NT2/D1 (cell line): ENCODE measurements at regions not wholly inside any gene's neighbourhood (a gene's known extent, or its start where the extent isn't known, plus 50 kb on each side); places are given as distances from the start of the nearest gene placed in this dataset.

ENCODE experiments used
- SUZ12 ChIP-seq: IDR thresholded peaks from 2 replicates; pipeline ENCODE4 v1.6.1; 2011; ENCODE audit not compliant: insufficient read length, insufficient read depth; ENCODE audit errors: extremely low read depth
- YY1 ChIP-seq: IDR thresholded peaks from 2 replicates; pipeline ENCODE4 v1.6.1; 2011; ENCODE audit not compliant: insufficient read length, insufficient read depth
- ZNF274 ChIP-seq: IDR thresholded peaks from 2 replicates; pipeline ENCODE4 v1.6.1; 2011; ENCODE audit warnings: mild to moderate bottlenecking, low read depth, low read length

DNA sequence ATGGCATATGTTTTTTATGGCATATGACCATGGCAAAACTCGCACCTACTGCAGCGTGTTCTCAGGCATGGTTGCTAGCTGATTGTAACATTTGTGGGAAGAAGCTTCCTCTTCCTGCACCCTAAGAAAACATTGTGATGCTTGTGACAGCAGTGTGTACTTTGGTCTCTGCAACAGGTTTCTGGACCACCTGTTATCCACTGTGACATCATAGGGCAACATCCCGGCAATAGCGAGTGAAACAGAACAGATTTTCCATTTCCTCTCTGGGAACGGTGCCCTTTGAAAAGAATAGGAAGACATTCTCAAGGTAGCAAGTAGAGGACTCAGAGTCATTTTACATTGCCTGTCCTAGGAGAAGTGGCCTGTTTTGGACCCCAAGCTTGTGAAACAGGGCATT is 135.4 kb upstream of the TRHDE start:
- TF ChIP-seq SUZ12 (no peak), ZNF274 (no peak), YY1 (no peak)
